IPS-18c (cell line): ENCODE measurements at regions not wholly inside any gene's neighbourhood (a gene's known extent, or its start where the extent isn't known, plus 50 kb on each side); places are given as distances from the start of the nearest gene placed in this dataset.

ENCODE experiments used
- H3K4me3 ChIP-seq: 2 replicates; pipeline ENCODE4 v1.7.0; 2013; ENCODE audit warnings: low read depth, mild to moderate bottlenecking, low read length, moderate library complexity; ENCODE audit not compliant: insufficient read depth
- H3K9me3 ChIP-seq: one replicate; pipeline ENCODE4 v1.6.1; 2013; ENCODE audit warnings: mild to moderate bottlenecking, low read length, moderate library complexity; ENCODE audit not compliant: control insufficient read depth, insufficient read depth

DNA sequence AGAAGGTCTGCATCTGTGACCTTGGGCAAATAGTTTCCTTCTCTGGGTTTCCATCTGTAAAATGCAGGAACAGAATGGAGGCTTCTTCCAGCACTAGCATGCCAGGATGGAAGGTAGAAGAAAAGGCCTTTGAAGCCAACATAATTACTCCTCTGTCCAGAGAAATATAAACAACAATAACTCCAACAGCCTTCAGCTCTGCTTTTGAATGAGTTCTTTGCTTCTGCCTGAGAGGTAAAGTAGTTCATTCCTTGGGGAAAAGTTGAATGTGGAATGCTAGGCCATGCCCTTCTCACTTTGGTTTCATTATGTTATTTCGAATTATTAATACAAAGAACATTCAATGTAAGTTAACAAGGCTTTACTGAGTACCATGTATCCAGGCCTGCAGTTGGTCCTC is 61.2 kb upstream of the BLID start:
- Histone ChIP-seq H3K4me3 (no peak overlapping the region), H3K9me3 (no peaks in the 10 kb centered on the region)

- Histone ChIP-seq H3K4me3 (no peak overlapping the region), H3K9me3 (no peaks in the 10 kb centered on the region)
These were observed 60.6 kb upstream of the BLID start for GRCh38 chr11:122176651-122177050.

GRCh38 chr11:122175306-122175705 is 59.3 kb upstream of the BLID start:
- Histone ChIP-seq H3K9me3 (no peaks in the 10 kb centered on the region), H3K4me3 (no peak overlapping the region)

- H3K9me3 ChIP-seq, result no peaks in the 10 kb centered on the region
- H3K4me3 ChIP-seq, result no peak overlapping the region
These were observed 57.6 kb upstream of the BLID start for GRCh38 chr11:122173587-122173986.

DNA sequence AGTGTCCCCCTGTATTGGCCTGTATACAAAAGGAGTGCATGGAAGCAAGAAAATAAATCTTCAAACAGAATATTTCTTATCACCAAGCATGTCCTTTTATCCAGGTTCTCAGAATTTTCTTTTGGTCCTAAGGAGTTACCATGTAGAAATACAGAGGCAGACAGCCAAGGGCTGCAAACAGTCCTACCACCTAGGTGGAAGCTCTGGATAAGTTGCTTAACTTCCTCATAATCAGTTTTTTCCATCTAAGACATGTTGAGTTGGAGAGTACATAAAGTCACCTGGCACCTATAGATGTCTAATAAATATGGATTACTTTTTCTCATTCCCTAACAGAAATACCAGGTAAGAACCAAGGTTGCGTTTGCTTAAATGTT is 57.0 kb upstream of the BLID start:
- Histone ChIP-seq H3K9me3 (no peaks in the 10 kb centered on the region), H3K4me3 (no peak overlapping the region)

- Histone ChIP-seq H3K4me3 (no peak overlapping the region), H3K9me3 (no peaks in the 10 kb centered on the region)
These were observed 56.5 kb upstream of the BLID start for GRCh38 chr11:122172352-122173073.

DNA sequence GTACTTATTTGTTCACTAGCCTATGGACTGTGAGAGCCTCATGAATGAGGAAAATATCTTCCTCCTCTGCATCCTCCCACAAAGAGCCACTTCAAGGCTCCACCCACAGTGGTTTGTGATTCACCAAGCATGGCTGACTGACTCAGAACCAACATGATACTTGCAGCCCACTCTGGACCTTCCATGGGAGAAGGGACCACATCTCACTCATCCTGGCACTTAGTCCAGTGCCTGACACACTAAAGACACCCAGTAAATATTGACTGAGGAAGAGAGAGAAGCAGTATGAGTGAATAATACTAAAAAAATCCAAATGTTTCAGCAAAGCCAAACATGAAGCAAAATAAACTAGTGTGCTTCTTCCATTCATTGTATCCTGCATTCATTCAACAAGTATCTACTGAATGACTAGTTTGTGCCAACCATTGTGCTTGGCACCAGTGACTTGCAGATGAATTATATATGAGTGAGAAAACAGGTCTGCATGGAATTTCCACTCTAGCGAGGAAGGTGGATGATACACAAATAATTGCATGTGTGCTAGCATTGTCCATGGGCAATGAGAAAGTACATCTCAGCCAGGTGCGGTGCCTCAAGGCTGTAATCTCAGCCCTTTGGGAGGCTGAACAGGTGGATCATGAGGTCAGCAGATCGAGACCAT is 54.9 kb upstream of the BLID start:
- Histone ChIP-seq H3K9me3 (no peaks in the 10 kb centered on the region), H3K4me3 (no peak overlapping the region)

DNA sequence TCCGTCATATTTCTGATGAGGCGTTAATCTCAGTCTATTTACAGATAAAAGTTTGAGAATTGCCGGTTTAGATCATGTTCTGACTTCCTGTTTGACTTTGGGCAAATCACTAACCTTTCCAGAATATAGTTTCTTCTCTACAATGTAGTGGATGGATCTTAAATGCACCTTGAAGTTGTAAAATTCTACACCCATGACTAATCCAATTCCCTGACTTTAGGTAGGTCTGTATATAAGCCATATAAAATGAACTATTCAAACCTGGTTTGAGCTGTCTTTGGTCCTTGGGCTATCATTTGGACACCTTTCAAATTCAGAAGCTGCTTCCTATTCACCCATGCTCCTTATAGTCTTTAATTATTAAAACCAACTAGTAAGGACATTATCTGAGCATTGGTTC is 52.2 kb upstream of the BLID start:
- Histone ChIP-seq H3K4me3 (no peak overlapping the region), H3K9me3 (no peaks in the 10 kb centered on the region)

DNA sequence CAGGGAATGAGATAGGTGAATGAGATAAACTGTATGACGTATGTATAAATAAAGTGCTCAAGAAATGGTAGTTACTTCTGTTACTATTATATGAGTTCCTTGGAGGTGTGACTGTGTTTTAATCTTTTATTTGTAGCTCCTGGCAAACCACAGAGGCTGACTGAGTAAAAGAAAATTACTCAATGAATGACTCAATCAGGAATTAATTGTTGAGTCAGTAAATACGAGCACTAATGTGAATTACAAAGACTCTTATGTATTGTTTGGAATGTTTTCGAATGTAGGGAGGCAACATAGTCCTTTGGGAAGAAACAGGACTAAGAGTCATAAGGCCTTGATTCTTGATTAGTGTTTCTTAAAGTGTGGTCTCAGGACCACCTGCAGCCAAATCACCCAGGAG is 51.1 kb upstream of the BLID start:
- Histone ChIP-seq H3K4me3 (no peak overlapping the region), H3K9me3 (no peaks in the 10 kb centered on the region)

- H3K4me3 ChIP-seq, result no peak overlapping the region
- no peaks in the 10 kb centered on the region for H3K9me3 ChIP-seq
These were observed 49.8 kb upstream of the BLID start for GRCh38 chr11:122165607-122166371.
